WTC11 (cell line): ENCODE measurements at regions not wholly inside any gene's neighbourhood (a gene's known extent, or its start where the extent isn't known, plus 50 kb on each side); places are given as distances from the start of the nearest gene placed in this dataset.
A peak's percentile ranks its signal among the peaks of the same experiment; 100 is the strongest.

Experiments used
- ATAC-seq: fragments of 200-7000 bp; cut with Tn5 transposase; 2 replicates; pipeline ENCODE4 v1.10.0; 2021; ENCODE audit warnings: mild to moderate bottlenecking, moderate library complexity
- CTCF ChIA-PET: fragments of 300-600 bp; sonication (Branson Sonifier 250); formaldehyde crosslinking; loops from one replicate; lab custom pipeline; 2021; ENCODE audit warnings: antibody characterized with exemption; lab: Charles Lee
- POLR2A ChIA-PET: fragments of 350-600 bp; sonication (Branson Sonifier 250); formaldehyde crosslinking; loops from one replicate; lab custom pipeline; 2021; ENCODE audit warnings: antibody characterized with exemption; lab: Charles Lee
- DNase-seq: peaks from one replicate; pipeline ENCODE4 v3.0.0; 2021; ENCODE audit warnings: low spot score
- H3K27ac Mint-ChIP-seq: 2 replicates; pipeline ENCODE4 v1.8.0; 2021; ENCODE audit warnings: mixed read lengths
- H3K27me3 Mint-ChIP-seq: 2 replicates; pipeline ENCODE4 v1.8.0; 2021; ENCODE audit warnings: low read depth, mild to moderate bottlenecking, moderate library complexity, mixed read lengths
- H3K36me3 Mint-ChIP-seq: 2 replicates; pipeline ENCODE4 v1.8.0; 2021; ENCODE audit warnings: mixed read lengths
- H3K4me1 Mint-ChIP-seq: 2 replicates; pipeline ENCODE4 v1.8.0; 2022; ENCODE audit warnings: mixed read lengths
- H3K4me3 Mint-ChIP-seq: 2 replicates; pipeline ENCODE4 v1.8.0; 2021; ENCODE audit warnings: mild to moderate bottlenecking, moderate library complexity, mixed read lengths
- H3K9me3 Mint-ChIP-seq: 2 replicates; pipeline ENCODE4 v1.8.0; 2021; ENCODE audit warnings: mixed read lengths
- FOXJ3 ChIP-seq: sonication (generic); formaldehyde crosslinking; IDR thresholded peaks from 2 replicates; pipeline ENCODE4 v1.9.0; 2021; ENCODE audit warnings: missing genetic modification reagents, mild to moderate bottlenecking, borderline replicate concordance
- FOXK1 ChIP-seq: sonication (generic); formaldehyde crosslinking; IDR thresholded peaks from 2 replicates; pipeline ENCODE4 v1.8.0; 2022; ENCODE audit warnings: mild to moderate bottlenecking, moderate library complexity, missing genetic modification reagents
- JAZF1 ChIP-seq: fragments of 250-450 bp; sonication (Bioruptor Pico); IDR thresholded peaks from 2 replicates; pipeline ENCODE4 v1.9.0; 2021; ENCODE audit warnings: moderate library complexity, mild to moderate bottlenecking, inconsistent platforms
- JUN ChIP-seq: sonication (generic); formaldehyde crosslinking; IDR thresholded peaks from 2 replicates; pipeline ENCODE4 v1.8.0; 2023; ENCODE audit warnings: mild to moderate bottlenecking, missing genetic modification reagents
- NR2C2 ChIP-seq: sonication (generic); formaldehyde crosslinking; IDR thresholded peaks from 2 replicates; pipeline ENCODE4 v1.8.0; 2022; ENCODE audit warnings: mild to moderate bottlenecking, missing genetic modification reagents
- SMAD4 ChIP-seq: sonication (generic); formaldehyde crosslinking; IDR thresholded peaks from 2 replicates; pipeline ENCODE4 v1.8.0; 2022; ENCODE audit warnings: mild to moderate bottlenecking, missing genetic modification reagents
- TEAD1 ChIP-seq: sonication (generic); formaldehyde crosslinking; IDR thresholded peaks from 2 replicates; pipeline ENCODE4 v1.8.0; 2022; ENCODE audit warnings: mild to moderate bottlenecking, missing genetic modification reagents
- TEAD4 ChIP-seq: sonication (generic); formaldehyde crosslinking; IDR thresholded peaks from 2 replicates; pipeline ENCODE4 v1.8.0; 2022; ENCODE audit warnings: mild to moderate bottlenecking, missing genetic modification reagents
- ZNF219 ChIP-seq: sonication (generic); formaldehyde crosslinking; IDR thresholded peaks from 2 replicates; pipeline ENCODE4 v1.8.0; 2023; ENCODE audit warnings: missing genetic modification reagents, mild to moderate bottlenecking, borderline replicate concordance
- TF ChIP-seq, protein P1 (sequence below): sonication (generic); formaldehyde crosslinking; IDR thresholded peaks from 2 replicates; pipeline ENCODE4 v1.8.1; 2023; ENCODE audit warnings: mild to moderate bottlenecking, moderate library complexity, missing genetic modification reagents
- TF ChIP-seq, protein P2 (sequence below): sonication (generic); formaldehyde crosslinking; IDR thresholded peaks from 2 replicates; pipeline ENCODE4 v1.8.0; 2023; ENCODE audit warnings: missing genetic modification reagents, mild to moderate bottlenecking, borderline replicate concordance
- TF ChIP-seq, protein P3 (sequence below): sonication (generic); formaldehyde crosslinking; IDR thresholded peaks from 2 replicates; pipeline ENCODE4 v1.8.0; 2023; ENCODE audit warnings: missing genetic modification reagents
- TF ChIP-seq, protein P4 (sequence below): sonication (generic); formaldehyde crosslinking; IDR thresholded peaks from 2 replicates; pipeline ENCODE4 v1.8.0; 2022; ENCODE audit warnings: mild to moderate bottlenecking, missing genetic modification reagents
- TF ChIP-seq, protein P5 (sequence below): sonication (generic); formaldehyde crosslinking; IDR thresholded peaks from 2 replicates; pipeline ENCODE4 v1.8.0; 2022; ENCODE audit warnings: mild to moderate bottlenecking, missing genetic modification reagents

DNA sequence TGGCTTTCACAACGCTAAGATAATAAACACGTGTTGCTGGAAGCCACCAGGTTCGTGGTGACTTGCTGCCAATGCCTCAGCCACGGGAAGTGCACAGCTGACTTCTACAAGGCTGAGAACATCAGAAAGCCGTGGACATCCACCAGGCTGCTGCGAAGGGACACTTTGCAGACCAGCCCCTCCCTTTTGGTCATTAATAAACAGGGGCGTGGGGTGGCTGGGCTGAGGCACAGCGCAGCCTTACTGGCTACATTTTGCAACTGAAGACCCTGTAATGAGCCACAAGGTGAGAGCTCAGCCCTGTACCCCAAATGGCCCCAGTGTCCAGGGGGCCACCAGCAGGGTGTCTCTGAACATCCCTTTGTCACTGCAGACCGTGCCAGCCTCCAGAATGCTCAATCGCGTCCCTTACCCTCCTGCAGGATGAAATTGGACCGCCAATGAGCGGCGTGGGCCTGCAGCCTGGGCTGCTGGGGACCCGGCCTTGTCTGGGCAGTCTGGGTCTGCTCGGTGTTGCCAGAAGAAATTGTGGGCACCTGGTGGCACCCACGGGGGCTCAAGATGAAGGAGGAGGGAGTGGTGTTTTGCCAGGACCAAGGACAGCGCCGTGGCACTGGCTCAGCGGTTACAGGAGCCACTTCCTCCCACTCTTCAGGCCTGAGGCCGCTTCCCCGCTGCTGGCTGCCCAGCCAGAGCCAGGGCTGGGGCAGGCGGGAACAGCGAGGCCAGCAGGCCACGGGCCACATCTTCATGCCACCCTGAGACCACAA, 181.9 kb downstream of the CTTN start:
- POLR2A ChIA-PET = no interaction called here

More for the DNA sequence above, 181.9 kb downstream of the CTTN start:
- H3K27ac Mint-ChIP-seq = no peak overlapping the region
- H3K27me3 Mint-ChIP-seq = no peaks in the 10 kb centered on the region
- CTCF ChIA-PET = no interaction called here
- no peaks in the 10 kb centered on the region for H3K9me3 Mint-ChIP-seq
- no peak for DNase-seq
- no peaks in the 10 kb centered on the region for H3K36me3 Mint-ChIP-seq
- peaks cover 17% of the 10 kb centered on the region for H3K4me1 Mint-ChIP-seq
- no peak for ATAC-seq
- H3K4me3 Mint-ChIP-seq = no peak overlapping the region
- TF ChIP-seq FOXJ3 (CRISPR knock-in tag) (no peak), FOXK1 (CRISPR knock-in tag) (no peak), JUN (peak; percentile 43; the same call in 1 of the 2 replicates), TEAD1 (CRISPR knock-in tag) (0 out of 2 replicates have a peak, but pooled peaks have one; percentile 22), NR2C2 (CRISPR knock-in tag) (no peak), TEAD4 (no peak), ZNF219 (CRISPR knock-in tag) (peak; percentile 73; the same call in 1 of the 2 replicates), SMAD4 (peak; percentile 38; the same call in 1 of the 2 replicates), JAZF1 (CRISPR knock-in tag) (no peak)
- TF ChIP-seq, protein P1, sequence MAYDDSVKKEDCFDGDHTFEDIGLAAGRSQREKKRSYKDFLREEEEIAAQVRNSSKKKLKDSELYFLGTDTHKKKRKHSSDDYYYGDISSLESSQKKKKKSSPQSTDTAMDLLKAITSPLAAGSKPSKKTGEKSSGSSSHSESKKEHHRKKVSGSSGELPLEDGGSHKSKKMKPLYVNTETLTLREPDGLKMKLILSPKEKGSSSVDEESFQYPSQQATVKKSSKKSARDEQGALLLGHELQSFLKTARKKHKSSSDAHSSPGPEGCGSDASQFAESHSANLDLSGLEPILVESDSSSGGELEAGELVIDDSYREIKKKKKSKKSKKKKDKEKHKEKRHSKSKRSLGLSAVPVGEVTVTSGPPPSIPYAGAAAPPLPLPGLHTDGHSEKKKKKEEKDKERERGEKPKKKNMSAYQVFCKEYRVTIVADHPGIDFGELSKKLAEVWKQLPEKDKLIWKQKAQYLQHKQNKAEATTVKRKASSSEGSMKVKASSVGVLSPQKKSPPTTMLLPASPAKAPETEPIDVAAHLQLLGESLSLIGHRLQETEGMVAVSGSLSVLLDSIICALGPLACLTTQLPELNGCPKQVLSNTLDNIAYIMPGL (CRISPR knock-in tag) = no peak
- TF ChIP-seq, protein P2, sequence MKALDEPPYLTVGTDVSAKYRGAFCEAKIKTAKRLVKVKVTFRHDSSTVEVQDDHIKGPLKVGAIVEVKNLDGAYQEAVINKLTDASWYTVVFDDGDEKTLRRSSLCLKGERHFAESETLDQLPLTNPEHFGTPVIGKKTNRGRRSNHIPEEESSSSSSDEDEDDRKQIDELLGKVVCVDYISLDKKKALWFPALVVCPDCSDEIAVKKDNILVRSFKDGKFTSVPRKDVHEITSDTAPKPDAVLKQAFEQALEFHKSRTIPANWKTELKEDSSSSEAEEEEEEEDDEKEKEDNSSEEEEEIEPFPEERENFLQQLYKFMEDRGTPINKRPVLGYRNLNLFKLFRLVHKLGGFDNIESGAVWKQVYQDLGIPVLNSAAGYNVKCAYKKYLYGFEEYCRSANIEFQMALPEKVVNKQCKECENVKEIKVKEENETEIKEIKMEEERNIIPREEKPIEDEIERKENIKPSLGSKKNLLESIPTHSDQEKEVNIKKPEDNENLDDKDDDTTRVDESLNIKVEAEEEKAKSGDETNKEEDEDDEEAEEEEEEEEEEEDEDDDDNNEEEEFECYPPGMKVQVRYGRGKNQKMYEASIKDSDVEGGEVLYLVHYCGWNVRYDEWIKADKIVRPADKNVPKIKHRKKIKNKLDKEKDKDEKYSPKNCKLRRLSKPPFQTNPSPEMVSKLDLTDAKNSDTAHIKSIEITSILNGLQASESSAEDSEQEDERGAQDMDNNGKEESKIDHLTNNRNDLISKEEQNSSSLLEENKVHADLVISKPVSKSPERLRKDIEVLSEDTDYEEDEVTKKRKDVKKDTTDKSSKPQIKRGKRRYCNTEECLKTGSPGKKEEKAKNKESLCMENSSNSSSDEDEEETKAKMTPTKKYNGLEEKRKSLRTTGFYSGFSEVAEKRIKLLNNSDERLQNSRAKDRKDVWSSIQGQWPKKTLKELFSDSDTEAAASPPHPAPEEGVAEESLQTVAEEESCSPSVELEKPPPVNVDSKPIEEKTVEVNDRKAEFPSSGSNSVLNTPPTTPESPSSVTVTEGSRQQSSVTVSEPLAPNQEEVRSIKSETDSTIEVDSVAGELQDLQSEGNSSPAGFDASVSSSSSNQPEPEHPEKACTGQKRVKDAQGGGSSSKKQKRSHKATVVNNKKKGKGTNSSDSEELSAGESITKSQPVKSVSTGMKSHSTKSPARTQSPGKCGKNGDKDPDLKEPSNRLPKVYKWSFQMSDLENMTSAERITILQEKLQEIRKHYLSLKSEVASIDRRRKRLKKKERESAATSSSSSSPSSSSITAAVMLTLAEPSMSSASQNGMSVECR (CRISPR knock-in tag) = peak; percentile 37; the same call in 1 of the 2 replicates
- TF ChIP-seq, protein P3, sequence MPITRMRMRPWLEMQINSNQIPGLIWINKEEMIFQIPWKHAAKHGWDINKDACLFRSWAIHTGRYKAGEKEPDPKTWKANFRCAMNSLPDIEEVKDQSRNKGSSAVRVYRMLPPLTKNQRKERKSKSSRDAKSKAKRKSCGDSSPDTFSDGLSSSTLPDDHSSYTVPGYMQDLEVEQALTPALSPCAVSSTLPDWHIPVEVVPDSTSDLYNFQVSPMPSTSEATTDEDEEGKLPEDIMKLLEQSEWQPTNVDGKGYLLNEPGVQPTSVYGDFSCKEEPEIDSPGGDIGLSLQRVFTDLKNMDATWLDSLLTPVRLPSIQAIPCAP (CRISPR knock-in tag) = peak; percentile 28; the same call in 1 of the 2 replicates
- TF ChIP-seq, protein P4, sequence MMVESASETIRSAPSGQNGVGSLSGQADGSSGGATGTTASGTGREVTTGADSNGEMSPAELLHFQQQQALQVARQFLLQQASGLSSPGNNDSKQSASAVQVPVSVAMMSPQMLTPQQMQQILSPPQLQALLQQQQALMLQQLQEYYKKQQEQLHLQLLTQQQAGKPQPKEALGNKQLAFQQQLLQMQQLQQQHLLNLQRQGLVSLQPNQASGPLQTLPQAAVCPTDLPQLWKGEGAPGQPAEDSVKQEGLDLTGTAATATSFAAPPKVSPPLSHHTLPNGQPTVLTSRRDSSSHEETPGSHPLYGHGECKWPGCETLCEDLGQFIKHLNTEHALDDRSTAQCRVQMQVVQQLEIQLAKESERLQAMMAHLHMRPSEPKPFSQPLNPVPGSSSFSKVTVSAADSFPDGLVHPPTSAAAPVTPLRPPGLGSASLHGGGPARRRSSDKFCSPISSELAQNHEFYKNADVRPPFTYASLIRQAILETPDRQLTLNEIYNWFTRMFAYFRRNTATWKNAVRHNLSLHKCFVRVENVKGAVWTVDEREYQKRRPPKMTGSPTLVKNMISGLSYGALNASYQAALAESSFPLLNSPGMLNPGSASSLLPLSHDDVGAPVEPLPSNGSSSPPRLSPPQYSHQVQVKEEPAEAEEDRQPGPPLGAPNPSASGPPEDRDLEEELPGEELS (CRISPR knock-in tag) = peak; percentile 61; the same call in 1 of the 2 replicates
- TF ChIP-seq, protein P5, sequence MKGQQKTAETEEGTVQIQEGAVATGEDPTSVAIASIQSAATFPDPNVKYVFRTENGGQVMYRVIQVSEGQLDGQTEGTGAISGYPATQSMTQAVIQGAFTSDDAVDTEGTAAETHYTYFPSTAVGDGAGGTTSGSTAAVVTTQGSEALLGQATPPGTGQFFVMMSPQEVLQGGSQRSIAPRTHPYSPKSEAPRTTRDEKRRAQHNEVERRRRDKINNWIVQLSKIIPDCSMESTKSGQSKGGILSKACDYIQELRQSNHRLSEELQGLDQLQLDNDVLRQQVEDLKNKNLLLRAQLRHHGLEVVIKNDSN (CRISPR knock-in tag) = peak; percentile 37; the same call in 1 of the 2 replicates
